ENCODE measurements at regions not wholly inside any gene's neighbourhood (a gene's known extent, or its start where the extent isn't known, plus 50 kb on each side); places are given as distances from the start of the nearest gene placed in this dataset.
"Not testable (repeated sequence)": the region's sequence is repeated elsewhere in the genome, so short reads cannot be mapped to it uniquely, and the experiment has no call there.

GRCh38 chrX:117843749-117844148 is 272.9 kb downstream of the KLHL13 start:
- DNase-seq (ENCODE audit: low spot score) = no peak

- DNase-seq (ENCODE audit: low spot score) = no peak
These were observed 276.0 kb downstream of the KLHL13 start for GRCh38 chrX:117840645-117841044.

GRCh38 chrX:117839544-117839943 is 277.1 kb downstream of the KLHL13 start:
- DNase-seq (ENCODE audit: low spot score) = no peak

- no peak for DNase-seq (ENCODE audit: low spot score)
These were observed 277.9 kb downstream of the KLHL13 start for GRCh38 chrX:117838581-117839331.

GRCh38 chrX:117835034-117835433 is 281.6 kb downstream of the KLHL13 start:
- no peak for DNase-seq (ENCODE audit: low spot score)

- no peak for DNase-seq (ENCODE audit: low spot score)
These were observed 282.5 kb downstream of the KLHL13 start for GRCh38 chrX:117834076-117834475.

- DNase-seq (ENCODE audit: low spot score) = not testable (repeated sequence)
These were observed 295.1 kb downstream of the KLHL13 start for GRCh38 chrX:117821472-117821871.

GRCh38 chrX:117808426-117808825 is 308.2 kb downstream of the KLHL13 start:
- no peak for DNase-seq (ENCODE audit: low spot score)

- no peak for DNase-seq (ENCODE audit: low spot score)
These were observed 313.1 kb downstream of the KLHL13 start for GRCh38 chrX:117803463-117803862.

- no peak for DNase-seq (ENCODE audit: low spot score)
These were observed 328.3 kb downstream of the KLHL13 start for GRCh38 chrX:117788339-117788738.

GRCh38 chrX:117771384-117771783 is 345.2 kb downstream of the KLHL13 start:
- no peak for DNase-seq (ENCODE audit: low spot score)

- DNase-seq (ENCODE audit: low spot score) = no peak
These were observed 347.6 kb downstream of the KLHL13 start for GRCh38 chrX:117768861-117769604.

- no peak for DNase-seq (ENCODE audit: low spot score)
These were observed 351.4 kb downstream of the KLHL13 start for GRCh38 chrX:117765211-117765610.

- no peak for DNase-seq (ENCODE audit: low spot score)
These were observed 363.9 kb downstream of the KLHL13 start for GRCh38 chrX:117752745-117753144.

- DNase-seq (ENCODE audit: low spot score) = no peak
These were observed 365.5 kb downstream of the KLHL13 start for GRCh38 chrX:117751155-117751554.

GRCh38 chrX:117744958-117745357 is 371.7 kb downstream of the KLHL13 start:
- DNase-seq (ENCODE audit: low spot score) = no peak

- no peak for DNase-seq (ENCODE audit: low spot score)
These were observed 372.9 kb downstream of the KLHL13 start for GRCh38 chrX:117743469-117744251.

- DNase-seq (ENCODE audit: low spot score) = no peak
These were observed 403.2 kb downstream of the KLHL13 start for GRCh38 chrX:117713411-117713810.

- no peak for DNase-seq (ENCODE audit: low spot score)
These were observed 404.8 kb downstream of the KLHL13 start for GRCh38 chrX:117711782-117712181.

- DNase-seq (ENCODE audit: low spot score) = no peak
These were observed 408.5 kb downstream of the KLHL13 start for GRCh38 chrX:117707948-117708743.

- no peak for DNase-seq (ENCODE audit: low spot score)
These were observed 415.6 kb downstream of the KLHL13 start for GRCh38 chrX:117701050-117701449.

- no peak for DNase-seq (ENCODE audit: low spot score)
These were observed 426.7 kb downstream of the KLHL13 start for GRCh38 chrX:117689956-117690355.

Data from cerebellar cortex (tissue), 1 donor.